OCI-LY1 (cell line): ENCODE measurements at regions not wholly inside any gene's neighbourhood (a gene's known extent, or its start where the extent isn't known, plus 50 kb on each side); places are given as distances from the start of the nearest gene placed in this dataset.

Experiments
- EZH2 ChIP-seq: fragments of 200-600 bp; sonication (generic), shearing (Covaris generic); IDR thresholded peaks from 2 replicates; pipeline ENCODE4 v1.8.0; 2017; ENCODE audit warnings: borderline replicate concordance, mixed run types, mild to moderate bottlenecking, antibody characterized with exemption, low read length, moderate library complexity, mixed read lengths
- TF ChIP-seq, protein P1 (sequence below): fragments of 200-600 bp; sonication (generic), shearing (Covaris generic); IDR thresholded peaks from 2 replicates; pipeline ENCODE4 v1.5.1; 2017; ENCODE audit warnings: mild to moderate bottlenecking, antibody characterized with exemption, low read length, moderate library complexity, mixed read lengths

DNA sequence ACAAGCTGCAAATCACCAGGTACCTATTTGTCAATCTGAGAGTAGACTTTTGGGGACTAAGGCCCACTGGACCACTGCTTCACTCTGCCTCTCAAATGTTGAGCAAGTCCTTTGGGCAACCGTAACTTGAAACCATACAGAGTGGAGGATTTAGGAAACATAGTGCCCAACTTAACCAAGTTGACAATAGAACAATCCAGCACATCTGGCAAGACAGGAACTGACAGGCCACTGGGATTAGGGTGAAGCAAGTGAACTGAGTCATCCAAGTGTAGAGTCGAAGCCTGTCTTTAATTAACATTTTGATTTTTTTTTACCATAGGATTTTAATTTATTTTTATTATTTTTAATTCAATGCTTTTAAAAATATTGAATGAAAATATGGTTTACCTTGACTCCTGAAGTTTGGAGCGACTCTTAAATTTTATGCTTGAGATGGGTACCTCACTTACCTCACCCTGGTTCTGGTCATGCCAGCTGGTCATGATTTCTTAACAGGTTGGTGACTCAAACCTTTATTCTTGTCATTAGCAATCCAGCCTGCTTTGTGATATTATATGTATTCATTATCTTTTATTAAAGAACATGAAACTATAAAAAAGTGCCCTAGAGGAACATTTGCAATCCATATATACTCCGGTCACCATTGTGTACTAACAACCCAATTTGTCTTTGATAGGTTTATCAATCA is 312.1 kb upstream of the DEFB112 start:
- TF ChIP-seq, protein P1, sequence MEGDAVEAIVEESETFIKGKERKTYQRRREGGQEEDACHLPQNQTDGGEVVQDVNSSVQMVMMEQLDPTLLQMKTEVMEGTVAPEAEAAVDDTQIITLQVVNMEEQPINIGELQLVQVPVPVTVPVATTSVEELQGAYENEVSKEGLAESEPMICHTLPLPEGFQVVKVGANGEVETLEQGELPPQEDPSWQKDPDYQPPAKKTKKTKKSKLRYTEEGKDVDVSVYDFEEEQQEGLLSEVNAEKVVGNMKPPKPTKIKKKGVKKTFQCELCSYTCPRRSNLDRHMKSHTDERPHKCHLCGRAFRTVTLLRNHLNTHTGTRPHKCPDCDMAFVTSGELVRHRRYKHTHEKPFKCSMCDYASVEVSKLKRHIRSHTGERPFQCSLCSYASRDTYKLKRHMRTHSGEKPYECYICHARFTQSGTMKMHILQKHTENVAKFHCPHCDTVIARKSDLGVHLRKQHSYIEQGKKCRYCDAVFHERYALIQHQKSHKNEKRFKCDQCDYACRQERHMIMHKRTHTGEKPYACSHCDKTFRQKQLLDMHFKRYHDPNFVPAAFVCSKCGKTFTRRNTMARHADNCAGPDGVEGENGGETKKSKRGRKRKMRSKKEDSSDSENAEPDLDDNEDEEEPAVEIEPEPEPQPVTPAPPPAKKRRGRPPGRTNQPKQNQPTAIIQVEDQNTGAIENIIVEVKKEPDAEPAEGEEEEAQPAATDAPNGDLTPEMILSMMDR, result no peak
- no peak for TF ChIP-seq EZH2
